ENCODE measurements at regions not wholly inside any gene's neighbourhood (a gene's known extent, or its start where the extent isn't known, plus 50 kb on each side); places are given as distances from the start of the nearest gene placed in this dataset.

GRCh38 chrX:9352694-9353411, 112.0 kb upstream of the TBL1X start:
- no peak for TF ChIP-seq CTCF (conservative IDR thresholded peaks at IDR 0.05; ENCODE audit: low read depth, low read length)
- no peak overlapping the region for H3K4me3 ChIP-seq (ENCODE audit: low read depth, low read length)
- DNase-seq (ENCODE audit: low read depth) = peak; percentile 49

- TF ChIP-seq CTCF (conservative IDR thresholded peaks at IDR 0.05; ENCODE audit: low read depth, low read length) = no peak
- no peak for DNase-seq (ENCODE audit: low read depth)
- H3K4me3 ChIP-seq (ENCODE audit: low read depth, low read length) = no peak overlapping the region
Measured at GRCh38 chrX:9354918-9355317, 109.9 kb upstream of the TBL1X start.

GRCh38 chrX:9355739-9356138, 109.1 kb upstream of the TBL1X start:
- no peak for TF ChIP-seq CTCF (conservative IDR thresholded peaks at IDR 0.05; ENCODE audit: low read depth, low read length)
- DNase-seq (ENCODE audit: low read depth) = no peak
- no peak overlapping the region for H3K4me3 ChIP-seq (ENCODE audit: low read depth, low read length)

GRCh38 chrX:9356846-9357245, 108.0 kb upstream of the TBL1X start:
- no peak overlapping the region for H3K4me3 ChIP-seq (ENCODE audit: low read depth, low read length)
- TF ChIP-seq CTCF (conservative IDR thresholded peaks at IDR 0.05; ENCODE audit: low read depth, low read length) = no peak

GRCh38 chrX:9357518-9358114, 107.2 kb upstream of the TBL1X start:
- H3K4me3 ChIP-seq (ENCODE audit: low read depth, low read length) = no peak overlapping the region
- no peak for TF ChIP-seq CTCF (conservative IDR thresholded peaks at IDR 0.05; ENCODE audit: low read depth, low read length)
- DNase-seq (ENCODE audit: low read depth) = no peak

More at GRCh38 chrX:9356846-9357245, 108.0 kb upstream of the TBL1X start:
- DNase-seq (ENCODE audit: low read depth) = no peak

GRCh38 chrX:9362363-9362928, 102.4 kb upstream of the TBL1X start:
- DNase-seq (ENCODE audit: low read depth) = no peak
- no peak for TF ChIP-seq CTCF (conservative IDR thresholded peaks at IDR 0.05; ENCODE audit: low read depth, low read length)
- no peak overlapping the region for H3K4me3 ChIP-seq (ENCODE audit: low read depth, low read length)

Measured in choroid plexus epithelial cell (primary cell).